Right ventricle myocardium superior (tissue), 1 donor: ENCODE measurements at regions not wholly inside any gene's neighbourhood (a gene's known extent, or its start where the extent isn't known, plus 50 kb on each side); places are given as distances from the start of the nearest gene placed in this dataset.

Experiments used
- ATAC-seq: fragments of 200-7000 bp; cut with Tn5 transposase; one replicate; pipeline ENCODE4 v1.9.1; 2020; ENCODE audit warnings: mild to moderate bottlenecking; ENCODE audit not compliant: poor library complexity
- DNase-seq: peaks from one replicate; pipeline ENCODE4 v3.0.0-alpha.2; 2020
- intact Hi-C: fragments of 100-400 bp; cut with DNase I; formaldehyde crosslinking; loops from one replicate; pipeline ENCODE4 v1.11.2; 2022
- donor health status: DM: no; HTN: yes; CAD: no; lungs with severe emphysema.

DNA sequence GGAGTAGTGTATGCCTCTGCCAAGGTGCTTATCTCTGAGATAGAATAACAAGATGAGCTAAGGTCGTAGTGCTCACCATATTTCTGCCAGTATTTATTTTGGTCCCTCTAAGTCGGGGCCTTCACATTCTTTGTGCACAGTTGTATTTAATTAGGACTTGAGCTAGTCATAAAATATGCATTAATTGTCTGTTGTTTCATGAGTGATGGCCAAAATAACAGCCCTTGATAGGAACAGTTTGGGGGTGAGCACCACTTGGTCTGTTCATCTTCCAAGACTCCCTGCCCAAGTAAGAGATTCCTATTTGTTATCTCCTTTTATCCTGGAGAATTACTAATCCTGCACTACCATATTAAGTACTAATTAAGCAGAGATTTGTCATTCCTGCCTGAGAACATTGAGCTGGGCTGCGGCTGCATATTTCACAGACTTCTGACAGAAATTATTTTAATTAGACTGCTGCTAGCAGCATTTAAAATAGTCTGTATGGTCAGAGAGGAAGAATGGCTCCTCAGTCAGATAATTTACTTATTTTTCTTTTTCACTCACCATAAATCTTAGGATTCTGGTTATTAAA is 435.1 kb downstream of the MTX2 start:
- intact Hi-C loops, result no loop called here
- peak; percentile 32 for ATAC-seq
- DNase-seq, result no peak

DNA sequence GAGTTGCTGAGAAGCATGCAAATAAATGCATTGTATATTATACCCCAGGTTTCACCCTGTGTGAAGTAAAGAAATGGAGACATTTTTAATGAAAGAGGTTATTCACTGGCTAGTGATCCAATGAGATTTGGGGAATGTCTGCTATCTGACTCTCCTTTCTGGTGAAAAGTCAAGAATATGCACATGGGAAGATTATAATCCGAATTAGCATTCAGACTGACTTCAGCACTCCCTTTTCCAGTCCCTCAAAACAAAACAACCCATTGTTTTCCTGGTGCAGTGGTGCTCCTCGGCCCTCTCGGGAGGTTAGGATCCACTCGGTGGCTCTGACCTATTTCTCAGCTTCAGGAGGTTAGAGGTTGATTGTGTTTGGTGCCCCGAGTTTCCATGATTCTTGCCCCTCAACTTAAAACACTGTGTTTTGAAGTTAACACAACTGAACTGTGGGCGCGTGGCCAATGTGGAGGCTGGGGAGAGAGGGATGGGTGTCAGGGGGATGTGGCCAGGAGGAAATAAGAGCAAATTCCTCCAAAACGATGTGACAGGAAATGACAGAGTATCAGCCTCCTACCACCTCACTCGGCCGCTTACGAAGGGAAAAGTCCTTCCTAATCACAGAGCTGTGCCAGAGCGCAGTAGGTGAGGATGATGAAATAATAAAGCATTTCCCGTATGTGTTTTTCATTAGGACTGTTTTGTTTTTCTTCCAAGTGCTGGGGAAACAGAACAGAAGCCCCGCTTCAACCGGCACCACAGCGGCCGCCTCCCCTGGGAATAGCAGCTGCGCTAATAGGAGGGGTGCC is 440.1 kb downstream of the MTX2 start:
- ATAC-seq (peak; percentile 65), DNase-seq (peak; percentile 63)
- intact Hi-C loops, result no loop called here

GRCh38 chr2:176709991-176710390 is 440.7 kb downstream of the MTX2 start:
- ATAC-seq (no peak), DNase-seq (no peak)
- intact Hi-C loops, result no loop called here

- ATAC-seq (peak; percentile 64), DNase-seq (peak; percentile 46)
- intact Hi-C loops, result no loop called here
Measured at GRCh38 chr2:176710657-176711186, 441.5 kb downstream of the MTX2 start.

DNA sequence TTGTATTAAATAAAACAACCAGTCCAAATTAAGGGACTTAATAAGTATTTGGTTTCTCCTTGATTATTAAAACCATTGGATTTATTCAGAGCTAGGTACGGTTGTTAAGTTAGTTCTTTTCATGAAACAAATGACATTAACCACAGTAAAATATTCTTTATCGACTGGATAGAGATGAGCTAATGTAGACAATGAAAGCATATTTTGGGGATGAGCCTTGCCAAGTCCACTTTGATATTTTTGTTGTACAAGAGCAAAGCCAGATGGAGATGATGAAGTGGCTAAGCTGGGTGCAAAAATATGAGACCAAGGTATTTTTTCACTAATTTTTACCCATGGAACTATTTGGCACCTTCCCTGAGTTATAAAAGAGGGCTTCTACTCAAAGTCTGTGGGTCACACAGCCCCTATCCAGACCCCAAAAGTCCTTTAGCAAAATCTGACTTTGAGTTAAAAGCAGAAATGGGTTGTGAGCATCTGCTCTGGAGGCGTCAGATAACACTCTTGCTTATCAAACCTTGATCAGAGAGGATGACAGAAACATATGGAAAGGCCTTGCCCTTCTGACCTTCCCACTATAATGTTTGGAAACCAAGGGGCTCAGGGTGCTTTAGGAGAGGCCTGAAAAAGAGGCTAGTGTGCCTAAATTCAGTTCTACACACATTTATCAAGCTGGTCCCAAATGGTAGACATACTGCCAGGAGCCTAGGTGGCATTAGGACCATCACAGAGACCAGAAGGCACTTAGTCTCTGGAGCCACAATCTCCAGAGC is 456.8 kb downstream of the MTX2 start:
- DNase-seq (no peak), ATAC-seq (no peak)
- intact Hi-C loops, result no loop called here

DNA sequence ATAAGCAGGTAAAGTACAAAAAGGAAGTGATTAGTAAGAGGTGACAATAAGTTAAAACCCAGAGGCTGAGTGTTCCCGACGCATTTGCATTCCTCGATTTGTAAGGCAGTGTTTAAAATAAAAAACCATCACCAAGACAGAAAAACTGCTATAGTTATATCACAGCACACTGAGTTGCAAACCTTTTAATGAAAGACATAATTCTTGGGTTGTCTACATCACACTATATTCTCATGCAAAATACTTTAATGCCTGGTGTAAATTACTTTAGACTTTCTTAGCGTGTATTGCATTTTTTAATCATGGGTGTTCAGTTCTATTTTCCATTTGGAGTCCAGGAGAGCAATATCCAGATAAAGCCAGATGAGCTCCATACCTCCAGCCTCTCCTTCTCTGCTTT is 458.5 kb downstream of the MTX2 start:
- DNase-seq (no peak), ATAC-seq (no peak)
- intact Hi-C loops, result no loop called here

DNA sequence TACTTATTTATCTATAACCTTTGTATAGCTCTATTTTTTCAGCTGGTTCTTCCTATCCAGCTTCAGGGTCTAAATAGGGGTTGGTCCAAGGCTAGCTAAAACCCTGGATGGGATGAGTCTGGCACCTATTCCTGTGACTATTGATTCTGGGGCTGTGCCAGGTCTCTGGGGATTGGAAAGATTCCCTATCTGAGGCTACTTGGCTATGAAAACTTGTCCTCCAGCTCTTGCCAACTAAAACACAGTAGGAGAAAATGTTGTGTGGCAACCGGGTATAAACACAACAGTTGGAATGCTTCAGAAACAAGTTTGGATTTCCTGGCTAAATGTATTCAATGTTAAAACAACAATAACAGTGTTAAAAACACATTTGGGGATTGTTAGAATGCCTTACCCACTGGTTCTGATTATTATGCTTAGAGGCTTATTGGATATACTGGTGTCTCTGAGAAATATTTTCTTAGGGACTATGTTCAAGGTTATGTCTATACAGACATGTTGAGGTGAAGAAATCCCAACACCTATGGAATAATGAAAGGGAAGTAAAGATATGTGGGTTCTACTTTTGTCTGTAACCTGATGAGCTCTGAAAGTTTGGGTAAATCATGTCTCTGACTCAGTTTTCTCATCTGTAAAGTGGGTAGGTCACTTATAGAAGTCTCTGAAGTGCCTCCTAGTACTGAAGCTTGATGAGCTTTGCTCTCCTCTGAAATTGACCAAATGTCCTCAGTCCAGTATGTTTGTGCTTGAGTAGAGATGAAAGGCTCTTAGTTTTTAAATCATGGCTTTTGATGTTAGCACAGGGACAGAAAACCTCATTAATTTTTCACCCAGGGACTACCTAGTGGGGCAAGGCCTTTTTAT is 460.7 kb downstream of the MTX2 start:
- intact Hi-C loops, result no loop called here
- DNase-seq, result peak; percentile 49

GRCh38 chr2:176732780-176733179 is 463.5 kb downstream of the MTX2 start:
- no peak for DNase-seq
- ATAC-seq, result no peak

More for the DNA sequence above, 460.7 kb downstream of the MTX2 start:
- ATAC-seq, result peak; percentile 88

GRCh38 chr2:176733698-176734430 is 464.6 kb downstream of the MTX2 start:
- ATAC-seq (no peak), DNase-seq (no peak)
- intact Hi-C loops, result no loop called here

More at GRCh38 chr2:176732780-176733179, 463.5 kb downstream of the MTX2 start:
- intact Hi-C loops, result no loop called here

DNA sequence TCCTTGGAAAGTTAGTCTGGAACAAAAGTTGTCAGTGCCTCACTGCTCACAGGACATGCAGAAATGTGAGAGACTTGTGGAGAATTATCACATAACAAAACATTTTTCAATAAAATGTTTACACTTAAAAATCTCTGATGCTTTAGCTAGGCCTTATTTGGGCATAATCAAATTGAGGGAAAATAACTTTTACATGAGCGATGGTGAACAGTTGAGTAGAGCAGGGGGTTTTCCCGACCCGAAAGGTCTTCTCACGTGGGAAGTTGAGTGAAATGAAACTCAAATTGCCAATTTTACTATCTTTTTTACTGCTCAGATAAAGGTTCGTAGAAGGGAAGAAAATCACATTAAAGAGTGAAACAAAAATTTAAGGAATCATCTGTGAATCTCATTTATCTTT is 465.6 kb downstream of the MTX2 start:
- ATAC-seq (no peak), DNase-seq (no peak)
- intact Hi-C loops, result no loop called here

DNA sequence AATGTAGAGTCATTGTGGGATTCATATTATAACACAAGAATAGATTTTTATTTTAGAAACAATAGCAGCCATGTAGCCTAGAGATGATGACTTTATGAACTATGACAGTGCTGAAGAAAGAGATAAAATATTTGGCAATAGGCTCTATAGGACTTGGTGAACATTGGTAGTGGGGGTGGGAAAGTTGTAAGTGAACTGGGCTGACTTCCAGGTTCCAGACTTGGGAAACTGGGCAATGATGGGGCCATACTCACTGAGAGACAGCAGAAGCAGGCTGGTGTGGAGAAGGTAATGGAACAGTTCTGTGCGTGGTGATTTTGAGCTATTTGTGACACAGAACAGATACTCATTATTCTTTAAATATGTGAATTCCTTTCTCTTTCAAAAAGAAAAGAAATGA is 470.3 kb upstream of the HNRNPA3 start:
- DNase-seq (no peak), ATAC-seq (peak; percentile 39)
- intact Hi-C loops, result no loop called here

GRCh38 chr2:176743671-176744070 is 468.9 kb upstream of the HNRNPA3 start:
- ATAC-seq (no peak), DNase-seq (no peak)
- intact Hi-C loops, result no loop called here

DNA sequence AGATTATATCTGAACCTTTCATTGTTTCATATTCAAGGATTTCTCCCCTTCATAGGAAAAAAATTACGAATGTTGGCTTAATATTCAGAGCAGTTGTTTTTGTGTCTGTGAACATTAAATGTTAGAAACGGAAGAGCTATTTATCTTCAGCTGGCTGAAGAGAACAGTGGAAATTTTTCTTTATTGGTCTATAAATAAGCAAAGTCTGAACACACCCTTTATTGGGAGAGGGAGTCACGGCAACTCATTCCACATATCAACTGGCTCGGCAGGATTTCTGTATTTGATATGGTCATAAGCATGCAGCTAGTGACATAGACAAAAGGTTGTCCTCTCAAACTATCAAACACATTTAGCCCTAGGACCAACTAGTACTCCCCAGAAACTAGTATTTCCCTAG is 468.4 kb upstream of the HNRNPA3 start:
- intact Hi-C loops, result no loop called here
- DNase-seq (no peak), ATAC-seq (no peak)

GRCh38 chr2:176745543-176746200 is 466.9 kb upstream of the HNRNPA3 start:
- DNase-seq, result no peak
- ATAC-seq, result no peak
- intact Hi-C loops, result no loop called here

DNA sequence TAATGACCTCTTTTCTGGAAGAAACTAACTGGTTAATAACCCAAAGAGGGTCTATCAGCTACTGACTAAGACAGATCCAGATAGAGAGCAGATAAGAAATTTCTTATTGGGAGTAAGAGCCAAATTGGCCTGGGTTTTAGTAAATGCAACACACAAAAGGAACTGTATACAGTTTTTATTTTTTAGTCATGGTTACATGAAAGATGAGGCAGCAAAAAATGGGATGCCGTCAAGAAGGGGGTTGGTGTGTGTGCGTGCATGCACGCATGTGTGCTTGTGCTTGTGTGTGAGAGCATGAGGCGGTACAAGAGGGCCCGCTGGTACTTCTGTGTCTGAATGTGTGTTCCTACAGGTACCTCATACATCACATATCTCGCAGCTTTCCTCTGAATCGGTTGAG is 466.2 kb upstream of the HNRNPA3 start:
- DNase-seq, result no peak
- no peak for ATAC-seq
- intact Hi-C loops, result no loop called here

DNA sequence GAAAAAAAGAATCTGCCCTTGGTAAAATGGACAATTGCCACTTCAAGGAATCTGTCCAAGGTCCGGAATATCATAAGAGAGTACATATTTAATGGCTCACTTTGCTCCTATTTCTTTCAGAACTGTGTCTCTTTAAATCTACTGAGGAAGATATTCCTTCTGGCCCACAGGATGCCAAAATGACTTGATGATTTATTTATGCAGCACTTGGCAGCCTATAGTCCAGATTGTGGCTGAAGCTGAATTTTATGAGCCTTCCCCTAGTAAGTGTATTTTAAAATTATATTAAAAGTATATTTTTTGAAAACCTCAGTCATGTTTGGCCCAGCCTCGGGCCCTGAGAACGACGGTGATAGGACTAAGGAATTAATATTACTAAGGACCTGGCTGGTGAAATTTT is 465.1 kb upstream of the HNRNPA3 start:
- intact Hi-C loops, result no loop called here
- DNase-seq (no peak), ATAC-seq (no peak)

- intact Hi-C loops, result no loop called here
- no peak for ATAC-seq
- no peak for DNase-seq
Measured at GRCh38 chr2:176747928-176748327, 464.7 kb upstream of the HNRNPA3 start.

DNA sequence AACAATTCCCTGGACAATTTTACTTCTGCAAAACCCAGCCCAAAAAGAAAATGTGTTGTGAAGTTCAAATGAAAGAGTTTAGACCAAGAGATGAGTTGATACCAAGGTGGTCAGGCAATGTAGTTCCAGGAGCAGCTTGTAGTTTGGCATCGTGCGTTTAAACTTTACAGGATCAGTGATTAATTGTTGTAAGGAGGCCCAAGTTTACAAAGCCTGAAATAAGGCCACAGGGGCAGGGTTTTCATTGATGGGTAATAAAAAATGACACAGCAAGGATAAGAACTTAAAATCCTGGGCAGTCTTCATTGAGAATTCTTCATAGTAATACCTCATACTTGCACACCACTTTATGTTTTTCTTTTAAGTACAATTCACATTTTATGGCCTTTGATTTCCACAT is 463.9 kb upstream of the HNRNPA3 start:
- ATAC-seq (no peak), DNase-seq (no peak)
- intact Hi-C loops, result no loop called here
